ENCODE measurements at regions not wholly inside any gene's neighbourhood (a gene's known extent, or its start where the extent isn't known, plus 50 kb on each side); places are given as distances from the start of the nearest gene placed in this dataset.

GRCh38 chrX:71000139-71000538, 68.0 kb downstream of the SNX12 start:
- DNase-seq (ENCODE audit: low read depth), result no peak
- no peak overlapping the region for H3K4me3 ChIP-seq (ENCODE audit: low read depth, low read length)
- no peak for TF ChIP-seq CTCF (IDR thresholded peaks at IDR 0.05; ENCODE audit: low read depth, low read length, missing control alignments)
- in situ Hi-C loops (cut with HindIII; ENCODE audit: low sequenced_read_pairs), result no loop called here

- TF ChIP-seq CTCF (IDR thresholded peaks at IDR 0.05; ENCODE audit: low read depth, low read length, missing control alignments), result peak; percentile 46
- in situ Hi-C loops (cut with HindIII; ENCODE audit: low sequenced_read_pairs), result no loop called here
- peak; percentile 16 for DNase-seq (ENCODE audit: low read depth)
Measured at GRCh38 chrX:70998411-70999027, 67.6 kb upstream of the SLC7A3 start.

GRCh38 chrX:70995338-70995737, 64.4 kb upstream of the SLC7A3 start:
- TF ChIP-seq CTCF (IDR thresholded peaks at IDR 0.05; ENCODE audit: low read depth, low read length, missing control alignments), result no peak
- in situ Hi-C loops (cut with HindIII; ENCODE audit: low sequenced_read_pairs), result no loop called here

More at GRCh38 chrX:70998411-70999027, 67.6 kb upstream of the SLC7A3 start:
- no peak overlapping the region for H3K4me3 ChIP-seq (ENCODE audit: low read depth, low read length)

GRCh38 chrX:70988425-70988824, 57.5 kb upstream of the SLC7A3 start:
- TF ChIP-seq CTCF (IDR thresholded peaks at IDR 0.05; ENCODE audit: low read depth, low read length, missing control alignments), result no peak
- no peak overlapping the region for H3K4me3 ChIP-seq (ENCODE audit: low read depth, low read length)
- in situ Hi-C loops (cut with HindIII; ENCODE audit: low sequenced_read_pairs), result no loop called here
- no peak for DNase-seq (ENCODE audit: low read depth)

More at GRCh38 chrX:70995338-70995737, 64.4 kb upstream of the SLC7A3 start:
- DNase-seq (ENCODE audit: low read depth), result no peak
- H3K4me3 ChIP-seq (ENCODE audit: low read depth, low read length), result no peak overlapping the region
